Stimulated activated CD4-positive, alpha-beta T cell treated with anti-CD3 and anti-CD28 coated beads, TNF-alpha, amount 100 ng/mL, for 1 hour (primary cell): ENCODE measurements at regions not wholly inside any gene's neighbourhood (a gene's known extent, or its start where the extent isn't known, plus 50 kb on each side); places are given as distances from the start of the nearest gene placed in this dataset.
"Not testable (repeated sequence)": the region's sequence is repeated elsewhere in the genome, so short reads cannot be mapped to it uniquely, and the experiment has no call there.

Source experiments
- DNase-seq, 3 donors: peaks; one replicate each; pipeline ENCODE4 v3.0.0-alpha.2; 2020; ENCODE audit warnings: low read depth in 3 of 3, low spot score in 1 of 3

GRCh38 chr10:78207216-78207615, 173.6 kb downstream of the RPS24 start:
- DNase-seq, result no peak

GRCh38 chr10:78207776-78208175, 174.1 kb downstream of the RPS24 start:
- no peak for DNase-seq

- no peak for DNase-seq
These were observed 176.3 kb downstream of the RPS24 start for GRCh38 chr10:78209970-78210369.

- no peak for DNase-seq
These were observed 176.9 kb downstream of the RPS24 start for GRCh38 chr10:78210548-78210947.

- DNase-seq, result no peak
These were observed 177.3 kb downstream of the RPS24 start for GRCh38 chr10:78210976-78211375.

- no peak for DNase-seq
These were observed 177.9 kb downstream of the RPS24 start for GRCh38 chr10:78211561-78212051.

GRCh38 chr10:78212060-78212785, 178.6 kb downstream of the RPS24 start:
- DNase-seq, result no peak

- DNase-seq, result no peak
These were observed 179.1 kb downstream of the RPS24 start for GRCh38 chr10:78212786-78213175.

- DNase-seq, result no peak
These were observed 181.3 kb downstream of the RPS24 start for GRCh38 chr10:78214955-78215354.

GRCh38 chr10:78215645-78216044, 182.0 kb downstream of the RPS24 start:
- no peak for DNase-seq

GRCh38 chr10:78217336-78217735, 183.7 kb downstream of the RPS24 start:
- no peak for DNase-seq

- DNase-seq, result no peak
These were observed 185.3 kb downstream of the RPS24 start for GRCh38 chr10:78218798-78219490.

GRCh38 chr10:78219568-78219967, 185.9 kb downstream of the RPS24 start:
- DNase-seq, result not testable (repeated sequence)

- no peak for DNase-seq
These were observed 187.1 kb downstream of the RPS24 start for GRCh38 chr10:78220781-78221180.

GRCh38 chr10:78222096-78222790, 188.6 kb downstream of the RPS24 start:
- DNase-seq, result no peak

GRCh38 chr10:78223088-78223487, 189.4 kb downstream of the RPS24 start:
- DNase-seq, result no peak

- DNase-seq, result no peak
These were observed 190.9 kb downstream of the RPS24 start for GRCh38 chr10:78224602-78225001.

GRCh38 chr10:78225594-78225993, 191.9 kb downstream of the RPS24 start:
- DNase-seq, result no peak

GRCh38 chr10:78229489-78229888, 195.8 kb downstream of the RPS24 start:
- DNase-seq, result no peak

GRCh38 chr10:78229950-78230675, 196.4 kb downstream of the RPS24 start:
- DNase-seq, result no peak

- no peak for DNase-seq
These were observed 197.7 kb downstream of the RPS24 start for GRCh38 chr10:78231327-78231726.
